ENCODE measurements at regions not wholly inside any gene's neighbourhood (a gene's known extent, or its start where the extent isn't known, plus 50 kb on each side); places are given as distances from the start of the nearest gene placed in this dataset.

- no peaks in the 10 kb centered on the region for H3K27me3 ChIP-seq (ENCODE audit: low read depth)
- no peak overlapping the region for H3K4me3 ChIP-seq
- TF ChIP-seq CTCF (IDR thresholded peaks at IDR 0.05; ENCODE audit: borderline replicate concordance), result no peak
- H3K27ac ChIP-seq (replicated peaks), result peak overlapping the region; percentile 12
- no peaks in the 10 kb centered on the region for H3K36me3 ChIP-seq
- intact Hi-C loops (cut with micrococcal nuclease), result no loop called here
- H3K4me1 ChIP-seq, result peaks cover 32% of the 10 kb centered on the region
- H3K9me3 ChIP-seq (replicated peaks), result peaks cover 10% of the 10 kb centered on the region
- no peak for DNase-seq
Observed at GRCh38 chr2:38497670-38498037, 105.1 kb downstream of the HNRNPLL start.

GRCh38 chr2:38496927-38497669, 105.6 kb downstream of the HNRNPLL start:
- no peak overlapping the region for H3K4me3 ChIP-seq
- H3K4me1 ChIP-seq, result peaks cover 32% of the 10 kb centered on the region
- no peak for TF ChIP-seq CTCF (IDR thresholded peaks at IDR 0.05; ENCODE audit: borderline replicate concordance)
- DNase-seq, result peak; percentile 43
- H3K9me3 ChIP-seq (replicated peaks), result peaks cover 6% of the 10 kb centered on the region
- peak overlapping the region; percentile 12 for H3K27ac ChIP-seq (replicated peaks)
- intact Hi-C loops (cut with micrococcal nuclease), result no loop called here
- H3K36me3 ChIP-seq, result no peaks in the 10 kb centered on the region
- H3K27me3 ChIP-seq (ENCODE audit: low read depth), result no peaks in the 10 kb centered on the region

- Histone ChIP-seq H3K4me3 (no peak overlapping the region), H3K4me1 (peaks cover 32% of the 10 kb centered on the region), H3K27ac (replicated peaks) (no peak overlapping the region), H3K9me3 (replicated peaks) (no peaks in the 10 kb centered on the region), H3K27me3 (ENCODE audit: low read depth) (no peaks in the 10 kb centered on the region), H3K36me3 (no peaks in the 10 kb centered on the region)
- DNase-seq, result no peak
- intact Hi-C loops (cut with micrococcal nuclease), result no loop called here
- TF ChIP-seq CTCF (IDR thresholded peaks at IDR 0.05; ENCODE audit: borderline replicate concordance), result no peak
Observed at GRCh38 chr2:38495880-38496279, 106.8 kb downstream of the HNRNPLL start.

- intact Hi-C loops (cut with micrococcal nuclease), result no loop called here
- Histone ChIP-seq H3K36me3 (no peaks in the 10 kb centered on the region), H3K9me3 (replicated peaks) (no peaks in the 10 kb centered on the region), H3K4me1 (peaks cover 21% of the 10 kb centered on the region), H3K4me3 (no peak overlapping the region), H3K27ac (replicated peaks) (no peak overlapping the region), H3K27me3 (ENCODE audit: low read depth) (no peaks in the 10 kb centered on the region)
- no peak for TF ChIP-seq CTCF (IDR thresholded peaks at IDR 0.05; ENCODE audit: borderline replicate concordance)
- no peak for DNase-seq
Observed at GRCh38 chr2:38494394-38494793, 108.3 kb downstream of the HNRNPLL start.

GRCh38 chr2:38492042-38492615, 110.6 kb downstream of the HNRNPLL start:
- Histone ChIP-seq H3K27ac (replicated peaks) (no peak overlapping the region), H3K4me3 (no peak overlapping the region), H3K36me3 (no peaks in the 10 kb centered on the region), H3K9me3 (replicated peaks) (no peaks in the 10 kb centered on the region), H3K4me1 (peaks cover 7% of the 10 kb centered on the region), H3K27me3 (ENCODE audit: low read depth) (no peaks in the 10 kb centered on the region)
- intact Hi-C loops (cut with micrococcal nuclease), result no loop called here
- DNase-seq, result no peak
- no peak for TF ChIP-seq CTCF (IDR thresholded peaks at IDR 0.05; ENCODE audit: borderline replicate concordance)

Data from left ventricle myocardium inferior (tissue), 1 donor.